AG04449 (cell line): ENCODE measurements at regions not wholly inside any gene's neighbourhood (a gene's known extent, or its start where the extent isn't known, plus 50 kb on each side); places are given as distances from the start of the nearest gene placed in this dataset.

Experiments
- CTCF ChIA-PET: fragments of 350-600 bp; formaldehyde crosslinking; extraction: SDS; loops from one replicate; lab custom pipeline; 2021; ENCODE audit warnings: antibody characterized with exemption; lab: Yijun Ruan, JAX
- POLR2A ChIA-PET: fragments of 400-600, 350-600 bp; formaldehyde crosslinking; extraction: SDS; loops from one replicate; lab custom pipeline; 2020; ENCODE audit warnings: antibody characterized with exemption, inconsistent platforms; lab: Yijun Ruan, JAX
- DNase-seq: peaks from one replicate; pipeline ENCODE4 v3.0.0-alpha.2; 2010; ENCODE audit warnings: low read depth, low spot score
- H3K4me3 ChIP-seq: 2 replicates; pipeline ENCODE4 v1.5.1; 2011; ENCODE audit warnings: low read depth, mild to moderate bottlenecking, control low read depth, low read length
- TF ChIP-seq, protein P1 (sequence below): IDR thresholded peaks from one replicate; pipeline ENCODE4 v1.5.1; 2011; ENCODE audit warnings: mild to moderate bottlenecking, moderate library complexity, low read length, control low read depth, inconsistent platforms; ENCODE audit not compliant: insufficient read depth; ENCODE audit errors: missing control alignments

DNA sequence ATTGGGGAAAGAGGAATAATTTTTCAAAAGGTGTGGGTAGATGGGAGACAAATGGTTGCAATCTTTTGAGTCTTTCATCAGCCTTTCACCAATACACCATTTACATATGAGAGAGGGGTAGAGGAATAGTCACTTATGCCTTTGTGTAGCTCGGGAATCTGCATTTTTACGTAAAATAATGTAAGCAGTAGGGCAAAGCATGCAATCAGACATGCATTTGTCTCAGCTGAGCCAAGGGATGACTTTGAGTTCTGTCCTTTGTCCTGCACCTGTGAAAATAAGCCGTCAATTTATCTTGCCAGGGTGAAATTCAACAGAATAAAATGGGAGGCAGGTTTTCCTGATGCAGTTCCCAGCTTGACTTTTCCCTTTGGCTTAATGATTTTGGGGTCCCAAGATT, 1473.4 kb upstream of the TENM3 start:
- TF ChIP-seq, protein P1, sequence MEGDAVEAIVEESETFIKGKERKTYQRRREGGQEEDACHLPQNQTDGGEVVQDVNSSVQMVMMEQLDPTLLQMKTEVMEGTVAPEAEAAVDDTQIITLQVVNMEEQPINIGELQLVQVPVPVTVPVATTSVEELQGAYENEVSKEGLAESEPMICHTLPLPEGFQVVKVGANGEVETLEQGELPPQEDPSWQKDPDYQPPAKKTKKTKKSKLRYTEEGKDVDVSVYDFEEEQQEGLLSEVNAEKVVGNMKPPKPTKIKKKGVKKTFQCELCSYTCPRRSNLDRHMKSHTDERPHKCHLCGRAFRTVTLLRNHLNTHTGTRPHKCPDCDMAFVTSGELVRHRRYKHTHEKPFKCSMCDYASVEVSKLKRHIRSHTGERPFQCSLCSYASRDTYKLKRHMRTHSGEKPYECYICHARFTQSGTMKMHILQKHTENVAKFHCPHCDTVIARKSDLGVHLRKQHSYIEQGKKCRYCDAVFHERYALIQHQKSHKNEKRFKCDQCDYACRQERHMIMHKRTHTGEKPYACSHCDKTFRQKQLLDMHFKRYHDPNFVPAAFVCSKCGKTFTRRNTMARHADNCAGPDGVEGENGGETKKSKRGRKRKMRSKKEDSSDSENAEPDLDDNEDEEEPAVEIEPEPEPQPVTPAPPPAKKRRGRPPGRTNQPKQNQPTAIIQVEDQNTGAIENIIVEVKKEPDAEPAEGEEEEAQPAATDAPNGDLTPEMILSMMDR: no peak
- ChIA-PET POLR2A (no interaction called here), CTCF (no interaction called here)
- H3K4me3 ChIP-seq: no peak overlapping the region
- DNase-seq: no peak

DNA sequence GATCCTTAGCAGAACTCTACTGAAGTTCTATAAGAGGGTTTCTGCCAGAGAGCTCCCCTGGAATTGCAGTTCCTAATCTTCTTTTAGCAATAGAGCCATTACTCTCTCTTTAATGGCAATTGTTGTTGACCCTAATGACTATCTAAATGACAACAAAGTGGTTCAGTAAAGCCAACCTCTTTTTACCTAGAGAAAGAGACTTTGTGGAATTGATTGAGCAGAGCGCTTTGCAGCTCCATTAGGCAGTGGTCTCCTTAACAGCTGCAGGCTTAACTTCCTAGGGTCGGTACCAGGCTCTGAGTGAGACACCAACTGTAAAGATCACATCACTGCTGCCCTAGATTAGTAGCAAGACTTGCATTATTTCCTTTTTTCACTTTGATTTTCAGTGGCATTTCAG, 1472.9 kb upstream of the TENM3 start:
- ChIA-PET POLR2A (no interaction called here), CTCF (no interaction called here)
- DNase-seq: no peak
- TF ChIP-seq, protein P1: no peak
- no peak overlapping the region for H3K4me3 ChIP-seq

DNA sequence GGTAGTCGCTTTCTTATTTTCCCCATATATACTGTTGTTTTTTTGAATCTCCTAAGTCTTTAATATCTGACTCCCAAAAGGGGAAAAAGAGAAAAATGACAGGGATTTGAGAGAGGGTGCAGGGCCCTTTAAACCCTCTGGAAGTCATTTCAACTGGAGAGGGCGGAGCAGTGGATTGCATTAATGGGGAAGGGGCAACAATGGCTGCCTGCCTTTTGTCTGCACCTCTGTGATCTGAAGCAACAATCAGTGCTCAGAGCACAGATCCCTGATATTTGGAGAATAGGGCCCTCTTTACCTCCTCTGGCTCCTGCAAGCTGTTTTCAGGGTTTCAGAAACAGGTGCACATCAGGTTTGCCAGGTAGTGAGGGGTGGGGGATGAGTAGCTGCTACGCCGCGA, 1458.3 kb upstream of the TENM3 start:
- ChIA-PET CTCF (no interaction called here), POLR2A (no interaction called here)
- no peak overlapping the region for H3K4me3 ChIP-seq
- DNase-seq: no peak
- TF ChIP-seq, protein P1: no peak

DNA sequence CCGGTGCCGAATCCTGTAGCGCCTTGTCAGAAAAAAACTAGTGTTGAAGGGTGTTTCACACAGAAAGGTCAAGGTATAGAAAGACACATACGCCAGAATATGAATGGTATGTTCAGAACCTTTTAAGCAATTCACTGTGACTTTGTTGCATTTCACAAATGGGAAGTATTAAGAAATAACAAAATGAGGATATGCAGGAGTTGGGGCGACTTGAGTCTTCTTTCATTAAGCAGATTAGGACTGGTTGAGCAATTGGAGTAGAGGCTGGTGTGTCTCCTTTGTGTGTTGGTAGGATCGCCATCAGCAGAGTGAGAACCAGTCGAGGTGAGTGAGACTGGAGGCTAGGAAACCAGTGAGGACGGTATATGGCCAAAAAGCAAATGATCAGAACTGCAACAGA, 1454.5 kb upstream of the TENM3 start:
- no peak for DNase-seq
- POLR2A ChIA-PET: no interaction called here
- CTCF ChIA-PET: no interaction called here
- TF ChIP-seq, protein P1: no peak
- H3K4me3 ChIP-seq: no peak overlapping the region

DNA sequence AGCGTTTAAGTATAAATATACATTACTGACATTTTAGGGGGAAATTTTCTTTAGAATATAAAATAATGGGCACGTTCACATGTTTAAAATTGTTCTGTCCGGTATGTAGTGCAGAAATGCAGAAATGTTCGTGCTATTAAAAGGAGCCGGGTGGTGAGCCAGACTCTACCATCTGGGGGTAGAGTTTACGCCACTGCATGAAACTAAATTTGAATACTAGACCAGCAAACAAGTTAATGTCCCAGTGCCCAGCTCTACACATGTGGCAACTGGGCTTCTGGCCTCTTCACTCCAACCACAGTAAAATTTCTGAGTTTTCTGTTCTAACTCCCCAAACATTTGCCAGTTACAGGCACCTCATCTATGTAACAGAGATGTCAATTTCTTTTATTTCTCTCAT, 1453.3 kb upstream of the TENM3 start:
- POLR2A ChIA-PET: no interaction called here
- CTCF ChIA-PET: no interaction called here
- H3K4me3 ChIP-seq: no peak overlapping the region
- TF ChIP-seq, protein P1: no peak
- DNase-seq: no peak

DNA sequence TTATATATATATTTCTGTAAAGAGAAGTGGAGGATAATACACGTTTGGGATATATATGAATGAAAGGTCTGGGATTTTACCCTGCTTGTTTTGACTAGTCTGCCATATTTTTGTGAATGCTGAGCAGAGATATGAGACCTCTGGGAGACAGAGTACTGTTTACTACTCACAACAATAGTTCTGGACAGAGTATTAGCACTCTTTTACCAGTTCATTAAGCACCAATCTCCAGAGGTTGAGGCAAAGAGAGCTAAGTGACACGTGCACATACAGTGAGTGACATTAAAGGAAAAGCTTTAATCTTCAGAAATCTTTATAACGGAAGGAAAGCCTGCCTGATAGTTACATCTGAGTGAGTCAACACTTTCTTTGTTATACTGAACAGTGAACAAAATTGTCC, 1452.7 kb upstream of the TENM3 start:
- TF ChIP-seq, protein P1: no peak
- ChIA-PET CTCF (no interaction called here), POLR2A (no interaction called here)
- no peak overlapping the region for H3K4me3 ChIP-seq
- no peak for DNase-seq
